Sigmoid colon (tissue), 6 donors: ENCODE measurements at regions not wholly inside any gene's neighbourhood (a gene's known extent, or its start where the extent isn't known, plus 50 kb on each side); places are given as distances from the start of the nearest gene placed in this dataset.

Experiments
- DNase-seq: peaks from one replicate; pipeline ENCODE4 v3.0.0-alpha.2; 2019
- H3K27ac ChIP-seq, 4 donors: fragments of 200-600 bp; sonication (generic); one replicate each; pipeline ENCODE4 v1.5.1; 2016 to 2019; ENCODE audit warnings: mild to moderate bottlenecking in 1 of 4
- H3K27me3 ChIP-seq, 3 donors: fragments of 200-600 bp; sonication (generic); one replicate each; pipeline ENCODE4 v1.5.1; 2019; ENCODE audit warnings: mild to moderate bottlenecking in 1 of 3
- H3K36me3 ChIP-seq, 4 donors: fragments of 200-600 bp; sonication (generic); one replicate each; pipeline ENCODE4 v1.5.1; 2016 to 2019
- H3K4me1 ChIP-seq, 4 donors: fragments of 200-600 bp; sonication (generic); one replicate each; pipeline ENCODE4 v1.5.1; 2017 to 2019
- H3K4me3 ChIP-seq, 4 donors: fragments of 200-600 bp; sonication (generic); one replicate each; pipeline ENCODE4 v1.5.1; 2017 to 2019; ENCODE audit warnings: mild to moderate bottlenecking in 2 of 4, moderate library complexity in 1 of 4
- H3K9me3 ChIP-seq, 4 donors: fragments of 200-600 bp in 3 of 4; sonication (generic) in 3 of 4; one replicate each; pipeline versions ENCODE4 v1.5.1 to v1.6.1; 2013 to 2019
- EP300 ChIP-seq, 4 donors: sonication (generic); formaldehyde crosslinking; IDR thresholded peaks; one replicate each; pipeline ENCODE4 v1.6.1; 2017; ENCODE audit warnings: antibody characterized with exemption in 4 of 4
- POLR2A ChIP-seq, 2 donors: fragments of 450-650 bp; IDR thresholded peaks; one replicate each; pipeline ENCODE4 v1.6.1; 2016; ENCODE audit warnings: antibody characterized with exemption in 2 of 2, mild to moderate bottlenecking in 2 of 2, moderate library complexity in 2 of 2
- POLR2AphosphoS5 ChIP-seq, 4 donors: sonication (generic); formaldehyde crosslinking; IDR thresholded peaks; one replicate each; pipeline ENCODE4 v1.6.1; 2017; ENCODE audit warnings: antibody characterized with exemption in 4 of 4
- whole genome bisulfite sequencing, 2 donors: extraction: QIAGEN DNeasy Blood & Tissue Kit; methylation state at CpG; one replicate each; pipeline ENCODE4 v1.1.7; 2013; 5-methylcytosine and 5-hydroxymethylcytosine counted together
- intact Hi-C: fragments of 100-400 bp; cut with DNase I; formaldehyde crosslinking; loops from one replicate; pipeline ENCODE4 v1.15.1; 2023
- TF ChIP-seq, protein P1 (sequence below), 4 experiments: fragments of 450-650 bp in 3 of 4; fragments of 200-600 bp in 1 of 4; IDR thresholded peaks; one replicate each; pipeline ENCODE4 v1.5.1; 2016 to 2019; ENCODE audit warnings: antibody characterized with exemption in 4 of 4, mild to moderate bottlenecking in 3 of 4, moderate library complexity in 2 of 4
- donor health status: healthy with polysubstance abuse.
- donor health status: healthy.

DNA sequence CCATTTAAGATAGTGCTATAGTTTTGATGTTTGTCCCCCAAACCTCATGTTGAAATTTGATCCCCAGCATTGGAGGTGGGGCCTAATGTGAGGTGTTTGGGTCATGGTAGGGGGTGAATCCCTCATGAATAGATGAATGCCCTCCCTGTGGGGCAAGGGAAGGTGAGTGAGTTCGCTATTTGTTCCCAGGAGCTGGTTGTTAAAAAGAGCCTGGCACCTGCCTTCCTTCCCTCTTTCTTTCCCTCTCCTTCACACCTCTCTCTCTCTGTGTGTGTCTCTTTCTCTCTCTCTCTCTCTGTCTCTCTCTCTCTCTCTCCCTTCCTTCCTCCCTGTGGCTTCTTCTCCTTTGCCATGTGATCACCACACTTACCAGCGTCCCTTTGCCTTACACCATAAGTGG is 160.7 kb downstream of the AASDH start:
- intact Hi-C loops = no loop called here

DNA sequence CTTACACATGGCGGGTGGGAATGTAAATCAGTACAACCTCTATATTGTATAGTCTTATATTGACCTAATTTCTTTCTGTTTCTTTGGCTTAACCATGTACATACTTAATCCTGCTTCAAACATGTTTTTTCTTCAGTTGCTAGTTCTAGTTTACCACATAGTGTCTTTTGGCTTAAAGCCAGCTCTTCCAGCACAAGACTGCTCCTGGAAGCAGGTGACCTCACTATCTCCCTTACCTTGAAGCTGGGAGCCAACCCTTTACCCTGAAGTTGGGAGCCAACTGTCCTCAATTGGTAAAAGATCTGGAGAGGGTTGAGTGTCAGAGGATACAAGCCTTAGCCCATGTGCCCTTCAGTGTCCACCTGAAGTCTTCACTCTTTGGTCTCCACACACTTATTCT is 162.7 kb downstream of the AASDH start:
- Histone ChIP-seq H3K4me1 (no peaks in the 10 kb centered on the region), H3K27ac (no peak overlapping the region), H3K9me3 (no peaks in the 10 kb centered on the region), H3K36me3 (no peaks in the 10 kb centered on the region), H3K27me3 (no peaks in the 10 kb centered on the region), H3K4me3 (no peak overlapping the region)
- no peak for DNase-seq
- 96% methylated on average over 1 of the region's 1 CpG for WGBS, 2 donors
- intact Hi-C loops = no loop called here
- no peak for TF ChIP-seq POLR2A (IDR thresholded peaks at IDR 0.05)
- TF ChIP-seq, protein P1, sequence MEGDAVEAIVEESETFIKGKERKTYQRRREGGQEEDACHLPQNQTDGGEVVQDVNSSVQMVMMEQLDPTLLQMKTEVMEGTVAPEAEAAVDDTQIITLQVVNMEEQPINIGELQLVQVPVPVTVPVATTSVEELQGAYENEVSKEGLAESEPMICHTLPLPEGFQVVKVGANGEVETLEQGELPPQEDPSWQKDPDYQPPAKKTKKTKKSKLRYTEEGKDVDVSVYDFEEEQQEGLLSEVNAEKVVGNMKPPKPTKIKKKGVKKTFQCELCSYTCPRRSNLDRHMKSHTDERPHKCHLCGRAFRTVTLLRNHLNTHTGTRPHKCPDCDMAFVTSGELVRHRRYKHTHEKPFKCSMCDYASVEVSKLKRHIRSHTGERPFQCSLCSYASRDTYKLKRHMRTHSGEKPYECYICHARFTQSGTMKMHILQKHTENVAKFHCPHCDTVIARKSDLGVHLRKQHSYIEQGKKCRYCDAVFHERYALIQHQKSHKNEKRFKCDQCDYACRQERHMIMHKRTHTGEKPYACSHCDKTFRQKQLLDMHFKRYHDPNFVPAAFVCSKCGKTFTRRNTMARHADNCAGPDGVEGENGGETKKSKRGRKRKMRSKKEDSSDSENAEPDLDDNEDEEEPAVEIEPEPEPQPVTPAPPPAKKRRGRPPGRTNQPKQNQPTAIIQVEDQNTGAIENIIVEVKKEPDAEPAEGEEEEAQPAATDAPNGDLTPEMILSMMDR (IDR thresholded peaks at IDR 0.05) = no peak
- no peak for TF ChIP-seq POLR2AphosphoS5 (IDR thresholded peaks at IDR 0.05)
- TF ChIP-seq EP300 (IDR thresholded peaks at IDR 0.05) = no peak

More for the DNA sequence above, 160.7 kb downstream of the AASDH start:
- Histone ChIP-seq H3K27ac (no peak overlapping the region), H3K36me3 (no peaks in the 10 kb centered on the region), H3K27me3 (no peaks in the 10 kb centered on the region), H3K9me3 (no peaks in the 10 kb centered on the region), H3K4me3 (no peak overlapping the region), H3K4me1 (no peaks in the 10 kb centered on the region)
- DNase-seq = no peak
- TF ChIP-seq EP300 (IDR thresholded peaks at IDR 0.05) (no peak), POLR2A (IDR thresholded peaks at IDR 0.05) (no peak), POLR2AphosphoS5 (IDR thresholded peaks at IDR 0.05) (no peak)
- TF ChIP-seq, protein P1 (IDR thresholded peaks at IDR 0.05) = no peak
- 71 to 82% methylated on average over 2 of the region's 2 CpGs for WGBS, 2 donors

DNA sequence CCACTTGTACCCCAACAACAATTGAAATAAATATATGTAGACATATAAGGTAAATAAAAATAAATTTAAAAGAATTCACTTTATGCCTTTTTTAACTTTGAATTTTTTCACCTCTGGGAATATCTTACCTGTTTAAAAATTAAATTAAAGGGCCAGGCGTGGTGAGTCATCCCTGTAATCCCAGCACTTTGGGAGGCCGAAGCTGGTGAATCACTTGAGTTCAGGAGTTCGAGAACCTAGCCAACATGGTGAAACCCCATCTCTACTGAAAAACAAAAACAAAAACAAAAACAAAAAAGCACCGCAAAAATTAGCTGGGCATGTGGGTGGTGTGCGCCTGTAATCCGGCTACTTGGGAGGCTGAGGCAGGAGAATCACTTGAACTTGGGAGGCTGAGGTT is 164.8 kb downstream of the AASDH start:
- intact Hi-C loops = no loop called here
- no peak overlapping the region for H3K4me3 ChIP-seq
- no peaks in the 10 kb centered on the region for H3K36me3 ChIP-seq
- H3K9me3 ChIP-seq = no peaks in the 10 kb centered on the region
- TF ChIP-seq POLR2A (IDR thresholded peaks at IDR 0.05) = no peak
- TF ChIP-seq, protein P1 (IDR thresholded peaks at IDR 0.05) = no peak
- TF ChIP-seq EP300 (IDR thresholded peaks at IDR 0.05) = no peak
- TF ChIP-seq POLR2AphosphoS5 (IDR thresholded peaks at IDR 0.05) = no peak
- WGBS, 2 donors = 93 to 97% methylated on average over 6 of the region's 6 CpGs
- no peak overlapping the region for H3K27ac ChIP-seq
- no peaks in the 10 kb centered on the region for H3K4me1 ChIP-seq
- H3K27me3 ChIP-seq = no peaks in the 10 kb centered on the region
- DNase-seq = no peak

DNA sequence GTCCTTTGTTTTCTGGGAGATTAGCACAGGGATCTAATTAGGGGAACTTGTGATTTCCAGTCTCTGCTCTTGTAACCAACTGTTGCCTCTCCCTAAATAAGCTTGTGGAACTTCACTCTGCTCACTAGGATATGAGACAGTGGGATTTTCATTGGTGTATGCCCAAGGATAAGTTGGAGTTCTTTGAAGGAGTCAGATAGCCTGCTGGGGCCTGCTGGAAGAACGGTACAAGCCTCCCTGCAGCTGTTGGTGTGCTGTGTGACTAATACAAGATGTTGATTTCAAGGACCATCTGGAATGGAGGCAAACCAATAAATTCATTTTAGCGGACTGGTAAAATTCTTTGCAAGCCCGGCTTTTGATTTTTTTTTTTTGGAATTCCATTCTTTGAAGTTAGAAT is 167.0 kb downstream of the AASDH start:
- WGBS, 2 donors = 87 to 90% methylated on average over 3 of the region's 3 CpGs
- TF ChIP-seq POLR2AphosphoS5 (IDR thresholded peaks at IDR 0.05) = no peak
- TF ChIP-seq EP300 (IDR thresholded peaks at IDR 0.05) = no peak
- no peak for TF ChIP-seq POLR2A (IDR thresholded peaks at IDR 0.05)
- TF ChIP-seq, protein P1 (IDR thresholded peaks at IDR 0.05) = no peak
- Histone ChIP-seq H3K36me3 (no peaks in the 10 kb centered on the region), H3K9me3 (no peaks in the 10 kb centered on the region), H3K27me3 (no peaks in the 10 kb centered on the region), H3K27ac (no peak overlapping the region), H3K4me1 (no peaks in the 10 kb centered on the region), H3K4me3 (no peak overlapping the region)
- intact Hi-C loops = no loop called here
- DNase-seq = no peak

DNA sequence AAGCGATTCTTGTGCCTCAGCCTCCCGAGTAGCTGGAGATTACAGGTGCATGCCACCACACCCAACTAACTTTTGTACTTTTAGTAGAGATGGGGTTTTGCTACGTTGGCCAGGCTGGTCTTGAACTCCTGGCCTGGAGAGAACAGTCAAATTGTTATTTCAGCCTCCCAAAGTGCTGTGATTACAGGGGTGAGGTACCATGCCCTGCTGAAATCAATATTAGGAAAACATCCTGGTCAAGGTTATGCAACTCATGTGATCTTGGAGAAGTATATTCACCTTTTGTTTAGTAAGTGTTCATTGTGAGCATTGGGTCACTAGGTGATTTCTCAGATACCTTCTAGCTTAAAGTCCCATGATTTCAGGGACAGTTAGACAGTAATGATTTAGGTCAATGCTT is 167.8 kb downstream of the AASDH start:
- Histone ChIP-seq H3K9me3 (no peaks in the 10 kb centered on the region), H3K36me3 (no peaks in the 10 kb centered on the region), H3K27me3 (no peaks in the 10 kb centered on the region), H3K27ac (no peak overlapping the region), H3K4me1 (no peaks in the 10 kb centered on the region), H3K4me3 (no peak overlapping the region)
- TF ChIP-seq POLR2AphosphoS5 (IDR thresholded peaks at IDR 0.05) (no peak), EP300 (IDR thresholded peaks at IDR 0.05) (no peak), POLR2A (IDR thresholded peaks at IDR 0.05) (no peak)
- TF ChIP-seq, protein P1 (IDR thresholded peaks at IDR 0.05) = no peak
- intact Hi-C loops = no loop called here
- WGBS, 2 donors = 90 to 91% methylated on average over 3 of the region's 3 CpGs
- no peak for DNase-seq
